Gastrocnemius medialis (tissue), 4 donors: ENCODE measurements at regions not wholly inside any gene's neighbourhood (a gene's known extent, or its start where the extent isn't known, plus 50 kb on each side); places are given as distances from the start of the nearest gene placed in this dataset.

Experiments
- CTCF ChIP-seq, 5 experiments: fragments of 450-650 bp in 3 of 5; fragments of 200-600 bp in 2 of 5; sonication (generic) in 2 of 5; IDR thresholded peaks in 4 of 5; conservative IDR thresholded peaks in 1 of 5; 1 replicate in 4 of 5; 2 replicates in 1 of 5; pipeline ENCODE4 v1.5.1; 2016 to 2019; ENCODE audit warnings: antibody characterized with exemption in 5 of 5, mild to moderate bottlenecking in 3 of 5, moderate library complexity in 3 of 5
- POLR2A ChIP-seq, 2 donors: fragments of 450-650 bp; IDR thresholded peaks; one replicate each; pipeline ENCODE4 v1.6.1; 2017; ENCODE audit warnings: antibody characterized with exemption in 2 of 2, mild to moderate bottlenecking in 2 of 2, moderate library complexity in 2 of 2

- TF ChIP-seq POLR2A (IDR thresholded peaks at IDR 0.05) (no peak), CTCF (IDR thresholded peaks at IDR 0.05 in 4 of 5, conservative IDR thresholded peaks at IDR 0.05 in 1 of 5) (peak in 2 of 5 experiments; percentile 10 to 42)
Observed at GRCh38 chr11:119481667-119482400, 58.9 kb upstream of the THY1 start.
